K562 (cell line): ENCODE measurements at regions not wholly inside any gene's neighbourhood (a gene's known extent, or its start where the extent isn't known, plus 50 kb on each side); places are given as distances from the start of the nearest gene placed in this dataset.

Source experiments
- MYNN ChIP-seq, 2 experiments: sonication (generic); formaldehyde crosslinking in 1 of 2; IDR thresholded peaks; 2 replicates each; pipeline versions ENCODE4 v1.5.0 to v1.6.1; 2016 to 2020; ENCODE audit warnings: antibody characterized with exemption in 1 of 2, missing genetic modification reagents in 1 of 2
- TF ChIP-seq, protein P1 (sequence below), 2 experiments: fragments of 450-650 bp; formaldehyde crosslinking in 1 of 2; IDR thresholded peaks; 2 replicates each; pipeline versions ENCODE4 v1.4.0 to v1.6.1; 2014 to 2020; ENCODE audit warnings: mild to moderate bottlenecking in 2 of 2, borderline replicate concordance in 1 of 2, low read depth in 1 of 2
- TF ChIP-seq, protein P2 (sequence below): fragments of 450-650 bp; IDR thresholded peaks from 2 replicates; pipeline ENCODE4 v1.6.1; 2017; ENCODE audit warnings: antibody characterized with exemption

- TF ChIP-seq, protein P1, sequence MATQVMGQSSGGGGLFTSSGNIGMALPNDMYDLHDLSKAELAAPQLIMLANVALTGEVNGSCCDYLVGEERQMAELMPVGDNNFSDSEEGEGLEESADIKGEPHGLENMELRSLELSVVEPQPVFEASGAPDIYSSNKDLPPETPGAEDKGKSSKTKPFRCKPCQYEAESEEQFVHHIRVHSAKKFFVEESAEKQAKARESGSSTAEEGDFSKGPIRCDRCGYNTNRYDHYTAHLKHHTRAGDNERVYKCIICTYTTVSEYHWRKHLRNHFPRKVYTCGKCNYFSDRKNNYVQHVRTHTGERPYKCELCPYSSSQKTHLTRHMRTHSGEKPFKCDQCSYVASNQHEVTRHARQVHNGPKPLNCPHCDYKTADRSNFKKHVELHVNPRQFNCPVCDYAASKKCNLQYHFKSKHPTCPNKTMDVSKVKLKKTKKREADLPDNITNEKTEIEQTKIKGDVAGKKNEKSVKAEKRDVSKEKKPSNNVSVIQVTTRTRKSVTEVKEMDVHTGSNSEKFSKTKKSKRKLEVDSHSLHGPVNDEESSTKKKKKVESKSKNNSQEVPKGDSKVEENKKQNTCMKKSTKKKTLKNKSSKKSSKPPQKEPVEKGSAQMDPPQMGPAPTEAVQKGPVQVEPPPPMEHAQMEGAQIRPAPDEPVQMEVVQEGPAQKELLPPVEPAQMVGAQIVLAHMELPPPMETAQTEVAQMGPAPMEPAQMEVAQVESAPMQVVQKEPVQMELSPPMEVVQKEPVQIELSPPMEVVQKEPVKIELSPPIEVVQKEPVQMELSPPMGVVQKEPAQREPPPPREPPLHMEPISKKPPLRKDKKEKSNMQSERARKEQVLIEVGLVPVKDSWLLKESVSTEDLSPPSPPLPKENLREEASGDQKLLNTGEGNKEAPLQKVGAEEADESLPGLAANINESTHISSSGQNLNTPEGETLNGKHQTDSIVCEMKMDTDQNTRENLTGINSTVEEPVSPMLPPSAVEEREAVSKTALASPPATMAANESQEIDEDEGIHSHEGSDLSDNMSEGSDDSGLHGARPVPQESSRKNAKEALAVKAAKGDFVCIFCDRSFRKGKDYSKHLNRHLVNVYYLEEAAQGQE (IDR thresholded peaks at IDR 0.05; ENCODE audit: borderline replicate concordance) = peak; percentile 39; the same call in 1 of the 2 replicates
- TF ChIP-seq, protein P1 (CRISPR knock-in tag; IDR thresholded peaks at IDR 0.05; ENCODE audit: low read depth) = no peak
- TF ChIP-seq MYNN (IDR thresholded peaks at IDR 0.05) (peak; percentile 87), MYNN (CRISPR knock-in tag; IDR thresholded peaks at IDR 0.05) (no peak)
- TF ChIP-seq, protein P2, sequence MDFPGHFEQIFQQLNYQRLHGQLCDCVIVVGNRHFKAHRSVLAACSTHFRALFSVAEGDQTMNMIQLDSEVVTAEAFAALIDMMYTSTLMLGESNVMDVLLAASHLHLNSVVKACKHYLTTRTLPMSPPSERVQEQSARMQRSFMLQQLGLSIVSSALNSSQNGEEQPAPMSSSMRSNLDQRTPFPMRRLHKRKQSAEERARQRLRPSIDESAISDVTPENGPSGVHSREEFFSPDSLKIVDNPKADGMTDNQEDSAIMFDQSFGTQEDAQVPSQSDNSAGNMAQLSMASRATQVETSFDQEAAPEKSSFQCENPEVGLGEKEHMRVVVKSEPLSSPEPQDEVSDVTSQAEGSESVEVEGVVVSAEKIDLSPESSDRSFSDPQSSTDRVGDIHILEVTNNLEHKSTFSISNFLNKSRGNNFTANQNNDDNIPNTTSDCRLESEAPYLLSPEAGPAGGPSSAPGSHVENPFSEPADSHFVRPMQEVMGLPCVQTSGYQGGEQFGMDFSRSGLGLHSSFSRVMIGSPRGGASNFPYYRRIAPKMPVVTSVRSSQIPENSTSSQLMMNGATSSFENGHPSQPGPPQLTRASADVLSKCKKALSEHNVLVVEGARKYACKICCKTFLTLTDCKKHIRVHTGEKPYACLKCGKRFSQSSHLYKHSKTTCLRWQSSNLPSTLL = no peak
Observed at GRCh38 chr2:58449286-58450010, 208.3 kb upstream of the FANCL start (continued).
